Psoas muscle (tissue), 7 donors: ENCODE measurements at regions not wholly inside any gene's neighbourhood (a gene's known extent, or its start where the extent isn't known, plus 50 kb on each side); places are given as distances from the start of the nearest gene placed in this dataset.

Experiments used
- ATAC-seq, 4 donors: fragments of 200-7000 bp; cut with Tn5 transposase; one replicate each; pipeline ENCODE4 v1.9.1; 2020; ENCODE audit warnings: moderate library complexity in 3 of 4, mild to moderate bottlenecking in 2 of 4
- DNase-seq, 2 donors: peaks; one replicate each; pipeline ENCODE4 v3.0.0-alpha.2; 2020
- H3K27ac ChIP-seq: fragments of 200-600 bp; one replicate; pipeline ENCODE4 v1.8.0; 2022
- H3K27me3 ChIP-seq, 3 donors: fragments of 200-600 bp in 1 of 3; one replicate each; pipeline versions ENCODE4 v1.6.1 to v1.8.0; 2013 to 2022; ENCODE audit warnings: low read length in 2 of 3, mild to moderate bottlenecking in 2 of 3, moderate library complexity in 1 of 3; ENCODE audit not compliant: insufficient read depth in 3 of 3
- H3K36me3 ChIP-seq, 2 donors: fragments of 200-600 bp in 1 of 2; one replicate each; pipeline versions ENCODE4 v1.6.1 to v1.8.0; 2013 to 2022; ENCODE audit warnings: low read depth in 1 of 2, mild to moderate bottlenecking in 1 of 2, moderate library complexity in 1 of 2; ENCODE audit not compliant: insufficient read depth in 1 of 2
- H3K4me1 ChIP-seq: fragments of 200-600 bp; one replicate; pipeline ENCODE4 v1.8.0; 2022
- H3K4me3 ChIP-seq: fragments of 200-600 bp; one replicate; pipeline ENCODE4 v1.8.0; 2022; ENCODE audit warnings: mild to moderate bottlenecking
- H3K9me3 ChIP-seq: fragments of 200-600 bp; one replicate; pipeline ENCODE4 v1.8.0; 2022
- WGBS, 3 donors: extraction: QIAGEN DNeasy Blood & Tissue Kit; methylation state at CpG; one replicate each; pipeline versions ENCODE4 v1.1.6 to v1.1.7; 2013; 5-methylcytosine and 5-hydroxymethylcytosine counted together
- intact Hi-C, 2 donors: fragments of 100-400 bp; cut with DNase I; formaldehyde crosslinking; loops; one replicate each; pipeline versions ENCODE4 v1.11.0 to v1.14.2; 2022
- TF ChIP-seq, protein P1 (sequence below): fragments of 200-600 bp; IDR thresholded peaks from one replicate; pipeline ENCODE4 v1.8.0; 2022; ENCODE audit warnings: antibody characterized with exemption
- donor health status: healthy with polysubstance abuse.
- donor health status: DM: no; HTN: no; CAD: no; lungs with moderate emphysema.
- donor health status: Bipolar disorder and iron deficiency.
- donor health status: healthy.
- donor health status: DM: yes; HTN: yes; CAD: no.
- donor health status: DM: no; HTN: no; CAD: no.
- donor health status: DM: yes; HTN: yes; CAD: no.

DNA sequence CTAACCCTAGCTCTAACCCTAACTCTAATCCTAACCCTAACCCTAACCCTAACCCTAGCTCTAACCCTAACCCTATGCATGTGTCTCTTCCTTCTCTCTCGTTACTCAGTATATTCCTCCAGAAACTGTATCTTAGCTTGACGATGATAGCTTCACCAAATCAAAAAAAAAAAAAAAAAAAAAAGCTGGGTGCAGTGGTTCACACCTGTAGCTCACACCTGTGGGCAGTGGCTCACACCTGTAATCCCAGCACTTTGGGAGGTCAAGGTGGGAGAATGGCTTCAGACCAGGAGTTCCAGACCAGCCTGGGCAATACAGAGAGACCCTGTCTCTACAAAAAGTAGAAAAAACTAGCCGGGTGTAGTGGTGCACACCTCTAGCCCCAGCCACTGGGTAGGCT lies 414.0 kb downstream of the GATA3 start:
- intact Hi-C loops, result no loop called here
- TF ChIP-seq, protein P1, sequence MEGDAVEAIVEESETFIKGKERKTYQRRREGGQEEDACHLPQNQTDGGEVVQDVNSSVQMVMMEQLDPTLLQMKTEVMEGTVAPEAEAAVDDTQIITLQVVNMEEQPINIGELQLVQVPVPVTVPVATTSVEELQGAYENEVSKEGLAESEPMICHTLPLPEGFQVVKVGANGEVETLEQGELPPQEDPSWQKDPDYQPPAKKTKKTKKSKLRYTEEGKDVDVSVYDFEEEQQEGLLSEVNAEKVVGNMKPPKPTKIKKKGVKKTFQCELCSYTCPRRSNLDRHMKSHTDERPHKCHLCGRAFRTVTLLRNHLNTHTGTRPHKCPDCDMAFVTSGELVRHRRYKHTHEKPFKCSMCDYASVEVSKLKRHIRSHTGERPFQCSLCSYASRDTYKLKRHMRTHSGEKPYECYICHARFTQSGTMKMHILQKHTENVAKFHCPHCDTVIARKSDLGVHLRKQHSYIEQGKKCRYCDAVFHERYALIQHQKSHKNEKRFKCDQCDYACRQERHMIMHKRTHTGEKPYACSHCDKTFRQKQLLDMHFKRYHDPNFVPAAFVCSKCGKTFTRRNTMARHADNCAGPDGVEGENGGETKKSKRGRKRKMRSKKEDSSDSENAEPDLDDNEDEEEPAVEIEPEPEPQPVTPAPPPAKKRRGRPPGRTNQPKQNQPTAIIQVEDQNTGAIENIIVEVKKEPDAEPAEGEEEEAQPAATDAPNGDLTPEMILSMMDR, result no peak
- H3K36me3 ChIP-seq, result no peaks in the 10 kb centered on the region
- no peaks in the 10 kb centered on the region for H3K4me1 ChIP-seq
- H3K27me3 ChIP-seq, result no peaks in the 10 kb centered on the region
- no peak for ATAC-seq
- WGBS, 3 donors, result 80 to 83% (median 81%) methylated on average over 3 of the region's 3 CpGs
- no peak overlapping the region for H3K27ac ChIP-seq
- H3K9me3 ChIP-seq, result no peaks in the 10 kb centered on the region
- no peak for DNase-seq
- H3K4me3 ChIP-seq, result no peak overlapping the region

DNA sequence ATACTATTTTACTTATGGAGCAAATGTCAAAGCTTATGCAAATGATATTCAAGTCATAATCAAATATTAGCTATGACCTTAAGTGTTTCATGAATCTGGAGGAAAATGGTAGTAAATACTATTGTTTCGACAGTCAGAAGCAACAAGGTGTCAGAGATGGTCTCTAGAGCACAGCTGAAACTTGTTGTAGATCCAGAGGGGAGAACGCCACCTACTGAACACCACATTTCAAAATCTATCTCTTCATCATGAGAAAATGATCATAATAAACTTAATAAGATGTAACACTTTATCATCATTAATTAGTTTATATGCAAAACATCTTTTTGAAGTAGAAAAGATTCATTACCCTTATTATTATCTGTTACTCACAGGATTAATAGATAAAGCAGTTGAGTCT lies 418.7 kb downstream of the GATA3 start:
- DNase-seq, result no peak
- no peak for ATAC-seq
- Histone ChIP-seq H3K9me3 (peaks cover 7% of the 10 kb centered on the region), H3K27me3 (no peaks in the 10 kb centered on the region), H3K4me3 (no peak overlapping the region), H3K4me1 (no peaks in the 10 kb centered on the region), H3K36me3 (no peaks in the 10 kb centered on the region), H3K27ac (no peak overlapping the region)
- intact Hi-C loops, result no loop called here
- TF ChIP-seq, protein P1, result peak; percentile 14
- WGBS, 3 donors, result 69 to 77% (median 73%) methylated on average over 2 of the region's 2 CpGs

DNA sequence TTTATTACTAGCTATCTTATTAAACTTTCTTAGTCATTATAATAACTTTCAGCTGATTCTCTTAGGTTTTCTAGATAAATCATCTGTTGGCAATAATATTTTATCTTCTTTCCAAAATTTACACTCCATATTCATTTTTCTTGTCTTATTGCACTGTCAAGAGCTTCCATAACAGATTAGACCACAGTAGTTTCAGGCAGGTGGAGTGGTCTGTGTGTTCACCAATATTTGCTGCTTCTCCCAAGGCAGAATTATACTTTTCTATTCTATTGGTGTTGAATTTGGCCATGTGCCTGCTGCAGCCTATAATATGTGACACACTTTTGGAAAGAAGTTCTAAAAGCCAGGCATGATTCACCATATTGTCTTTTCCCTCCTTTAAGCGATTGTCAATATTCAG lies 422.8 kb downstream of the GATA3 start:
- ATAC-seq (no peak), DNase-seq (no peak)
- H3K27me3 ChIP-seq, result no peaks in the 10 kb centered on the region
- H3K4me3 ChIP-seq, result no peak overlapping the region
- H3K4me1 ChIP-seq, result no peaks in the 10 kb centered on the region
- TF ChIP-seq, protein P1, result no peak
- H3K9me3 ChIP-seq, result peaks cover 7% of the 10 kb centered on the region
- intact Hi-C loops, result no loop called here
- 79 to 82% (median 82%) methylated on average over 1 of the region's 1 CpG for WGBS, 3 donors
- no peaks in the 10 kb centered on the region for H3K36me3 ChIP-seq
- no peak overlapping the region for H3K27ac ChIP-seq

DNA sequence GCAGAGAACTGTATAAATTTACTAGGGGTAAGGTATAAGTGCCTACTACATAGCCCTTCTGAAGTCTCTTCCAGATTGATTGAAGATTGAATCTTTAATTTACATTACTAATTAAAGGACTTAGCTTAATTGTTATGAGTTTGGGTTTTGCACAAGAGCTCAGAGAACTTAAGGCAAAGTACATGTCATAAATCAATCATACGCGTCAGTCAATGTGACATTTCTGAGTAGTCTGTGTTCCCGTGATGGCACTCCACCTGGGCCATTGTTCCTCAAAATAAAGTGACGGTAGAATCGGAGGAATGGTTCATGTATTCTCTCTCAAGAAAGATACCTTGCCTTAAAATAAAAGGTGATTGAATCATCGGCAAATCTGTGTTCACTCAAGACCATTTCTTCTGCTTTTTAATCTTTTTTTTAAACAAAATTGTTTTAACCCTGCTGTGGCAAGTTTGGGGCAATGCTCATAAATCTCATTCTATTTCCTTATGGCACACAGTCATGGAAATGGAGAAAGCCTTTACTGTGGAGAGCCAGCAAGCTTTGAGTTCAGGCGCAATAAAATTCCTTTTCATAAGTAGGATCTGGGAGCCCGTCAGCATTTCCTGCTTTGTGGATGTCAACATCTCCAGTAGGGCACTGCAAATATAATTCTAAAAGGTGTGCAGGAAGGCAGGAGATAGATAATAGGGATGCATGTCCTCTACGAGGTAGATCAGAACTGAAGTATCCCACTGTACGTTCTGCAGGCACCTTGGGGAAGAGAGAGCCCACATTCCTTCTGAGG lies 427.4 kb downstream of the GATA3 start:
- Histone ChIP-seq H3K36me3 (no peaks in the 10 kb centered on the region), H3K4me1 (no peaks in the 10 kb centered on the region), H3K27ac (no peak overlapping the region), H3K4me3 (no peak overlapping the region), H3K27me3 (no peaks in the 10 kb centered on the region), H3K9me3 (peaks cover 7% of the 10 kb centered on the region)
- TF ChIP-seq, protein P1, result no peak
- DNase-seq (no peak), ATAC-seq (no peak)
- intact Hi-C loops, result no loop called here
- 70 to 77% (median 74%) methylated on average over 10 of the region's 10 CpGs for WGBS, 3 donors

DNA sequence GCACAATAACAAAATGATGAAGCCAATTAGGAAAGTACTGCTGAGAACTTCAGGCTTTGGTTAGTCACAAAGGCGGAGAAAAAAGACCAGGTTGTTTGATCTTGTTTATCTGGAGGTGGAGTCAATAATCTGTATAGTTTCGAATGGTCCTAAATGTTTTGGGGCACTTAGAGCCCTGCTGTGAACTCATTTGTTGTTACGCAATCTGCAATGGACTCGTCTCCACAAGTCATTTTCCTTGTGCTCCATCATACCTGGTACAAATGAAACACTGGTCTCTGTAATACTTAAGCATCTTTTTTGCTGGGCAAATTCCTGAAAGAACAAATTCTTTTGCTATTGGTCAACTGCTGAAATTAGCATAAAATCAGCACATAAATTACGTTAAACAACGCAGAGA lies 430.5 kb downstream of the GATA3 start:
- H3K36me3 ChIP-seq, result no peaks in the 10 kb centered on the region
- no peak overlapping the region for H3K27ac ChIP-seq
- H3K9me3 ChIP-seq, result no peaks in the 10 kb centered on the region
- TF ChIP-seq, protein P1, result no peak
- DNase-seq (no peak), ATAC-seq (no peak)
- H3K4me1 ChIP-seq, result no peaks in the 10 kb centered on the region
- 61 to 70% (median 62%) methylated on average over 6 of the region's 6 CpGs for WGBS, 3 donors
- no peak overlapping the region for H3K4me3 ChIP-seq
- intact Hi-C loops, result no loop called here
- H3K27me3 ChIP-seq, result no peaks in the 10 kb centered on the region
